Endothelial cell of umbilical vein (primary cell): ENCODE measurements at regions not wholly inside any gene's neighbourhood (a gene's known extent, or its start where the extent isn't known, plus 50 kb on each side); places are given as distances from the start of the nearest gene placed in this dataset.

Experiments
- BruUV-seq: library from RNA; stranded (reverse); fragments of 400-500 nt; replicated peaks from 2 replicates; lab custom pipeline; 2021; lab: Mats Ljungman, UMichigan
- CTCF ChIA-PET: fragments of 300-600, 350-600 bp; sonication (Branson Sonifier 250); formaldehyde crosslinking; loops from one replicate; lab custom pipeline; 2021; ENCODE audit warnings: antibody characterized with exemption, inconsistent platforms; lab: Charles Lee
- POLR2A ChIA-PET: fragments of 300-600, 350-600 bp; sonication (Branson Sonifier 250); formaldehyde crosslinking; loops from one replicate; lab custom pipeline; 2021; ENCODE audit warnings: antibody characterized with exemption, inconsistent platforms; lab: Charles Lee
- DNase-seq: peaks from one replicate; pipeline ENCODE4 v3.0.0-alpha.2; 2011; ENCODE audit warnings: low read depth, low spot score
- FAIRE-seq: peaks from 2 replicates; lab custom pipeline; 2011; peaks lifted over from hg19 to GRCh38; lab: Jason Lieb, UNC
- H2AFZ ChIP-seq: 2 replicates; pipeline ENCODE4 v1.6.0; 2012; ENCODE audit warnings: low read depth, low read length, control low read depth, inconsistent platforms
- H3K27ac ChIP-seq: 2 replicates; pipeline ENCODE4 v1.5.1; 2011; ENCODE audit warnings: low read depth, mild to moderate bottlenecking, control low read depth, low read length, moderate library complexity; ENCODE audit not compliant: insufficient read depth
- H3K27me3 ChIP-seq, 2 experiments: 2 replicates each; pipeline versions ENCODE4 v1.6.0 to v1.6.1; 2011; ENCODE audit warnings: low read length in 2 of 2, mixed read lengths in 1 of 2; ENCODE audit not compliant: control insufficient read depth in 2 of 2, insufficient read depth in 2 of 2
- H3K36me3 ChIP-seq, 2 experiments: 2 replicates in 1 of 2; 3 replicates in 1 of 2; pipeline ENCODE4 v1.5.1; 2011; ENCODE audit warnings: low read length in 2 of 2, mild to moderate bottlenecking in 1 of 2, moderate library complexity in 1 of 2; ENCODE audit not compliant: control insufficient read depth in 2 of 2, insufficient read depth in 2 of 2; ENCODE audit errors: extremely low read depth in 1 of 2
- H3K4me1 ChIP-seq: 3 replicates; pipeline ENCODE4 v1.5.1; 2011; ENCODE audit warnings: mild to moderate bottlenecking, low read length; ENCODE audit not compliant: control insufficient read depth, insufficient read depth; ENCODE audit errors: extremely low read depth
- H3K4me2 ChIP-seq: 2 replicates; pipeline ENCODE4 v1.6.1; 2011; ENCODE audit warnings: low read length, control low read depth, mixed read lengths; ENCODE audit not compliant: insufficient read depth
- H3K4me3 ChIP-seq, 3 experiments: fragments of 200-600 bp in 1 of 3; sonication (generic), shearing (Covaris generic) in 1 of 3; replicated peaks in 1 of 3; 2 replicates each; pipeline ENCODE4 v1.5.1; 2011 to 2016; ENCODE audit warnings: control low read depth in 3 of 3, low read length in 3 of 3, mild to moderate bottlenecking in 2 of 3, inconsistent platforms in 1 of 3, low read depth in 1 of 3, moderate library complexity in 1 of 3; ENCODE audit not compliant: insufficient read depth in 1 of 3
- H3K79me2 ChIP-seq: 2 replicates; pipeline ENCODE4 v1.6.0; 2012; ENCODE audit warnings: low read length, inconsistent platforms; ENCODE audit not compliant: control insufficient read depth, insufficient read depth
- H3K9ac ChIP-seq: replicated peaks from 2 replicates; pipeline ENCODE3; 2011; ENCODE audit warnings: low read length, control low read depth; ENCODE audit not compliant: insufficient read depth; ENCODE audit errors: extremely low read depth
- H3K9me1 ChIP-seq: replicated peaks from 3 replicates; pipeline ENCODE4 v1.6.0; 2011; ENCODE audit warnings: mild to moderate bottlenecking, low read length; ENCODE audit not compliant: control insufficient read depth, insufficient read depth; ENCODE audit errors: extremely low read depth
- H3K9me3 ChIP-seq: replicated peaks from 2 replicates; pipeline ENCODE4 v1.5.1; 2012; ENCODE audit warnings: low read length, inconsistent platforms; ENCODE audit not compliant: control insufficient read depth, insufficient read depth
- H4K20me1 ChIP-seq: replicated peaks from 2 replicates; pipeline ENCODE3; 2011; ENCODE audit warnings: mild to moderate bottlenecking, low read length; ENCODE audit not compliant: control insufficient read depth, insufficient read depth; ENCODE audit errors: extremely low read depth
- CTCF ChIP-seq, 2 donors: IDR thresholded peaks; 1 replicate in 1 of 2; 2 replicates in 1 of 2; pipeline ENCODE4 v1.5.1; 2011; ENCODE audit warnings: low read length in 2 of 2, mild to moderate bottlenecking in 2 of 2, moderate library complexity in 2 of 2, control low read depth in 1 of 2, inconsistent platforms in 1 of 2, low read depth in 1 of 2; ENCODE audit not compliant: insufficient read depth in 1 of 2; ENCODE audit errors: extremely low read depth in 1 of 2
- EZH2 ChIP-seq: IDR thresholded peaks from 2 replicates; pipeline ENCODE4 v1.6.1; 2012; ENCODE audit warnings: borderline replicate concordance, low read depth, mild to moderate bottlenecking, moderate library complexity, low read length, inconsistent platforms; ENCODE audit not compliant: severe bottlenecking
- FOS ChIP-seq: IDR thresholded peaks from 2 replicates; pipeline ENCODE4 v1.6.1; 2011; ENCODE audit warnings: mild to moderate bottlenecking, low read length, moderate library complexity, borderline replicate concordance; ENCODE audit not compliant: insufficient read depth
- GATA2 ChIP-seq: IDR thresholded peaks from 2 replicates; pipeline ENCODE4 v1.7.0; 2011; ENCODE audit warnings: low read depth, mild to moderate bottlenecking, moderate library complexity, mixed read lengths, low read length; ENCODE audit not compliant: insufficient read length, insufficient read depth
- JUN ChIP-seq: IDR thresholded peaks from 2 replicates; pipeline ENCODE4 v1.6.1; 2011; ENCODE audit warnings: borderline replicate concordance, low read depth; ENCODE audit not compliant: insufficient read length, insufficient read depth
- MYC ChIP-seq: IDR thresholded peaks from one replicate; pipeline ENCODE4 v1.6.1; 2011; ENCODE audit warnings: mild to moderate bottlenecking, low read depth, low read length
- POLR2A ChIP-seq: IDR thresholded peaks from 2 replicates; pipeline ENCODE4 v1.6.1; 2012; ENCODE audit warnings: low read depth, mild to moderate bottlenecking, control low read depth, low read length
- POLR2AphosphoS5 ChIP-seq: IDR thresholded peaks from 2 replicates; pipeline ENCODE4 v1.6.1; 2012; ENCODE audit warnings: low read depth, mild to moderate bottlenecking, control low read depth, low read length, moderate library complexity; ENCODE audit not compliant: insufficient read depth
- dilution Hi-C: fragments of 300-500 bp; cut with MboI; formaldehyde crosslinking; loops from one replicate; pipeline ENCODE4 v1.15.0; 2019; ENCODE audit warnings: low sequenced_read_pairs; ENCODE audit not compliant: extremely low pct_ligation_motif_present
- intact Hi-C: fragments of 100-400 bp; cut with micrococcal nuclease; formaldehyde crosslinking; loops from one replicate; pipeline ENCODE4 v1.10.0; 2022
- TF ChIP-seq, protein P1 (sequence below): IDR thresholded peaks from 2 replicates; pipeline ENCODE4 v1.6.1; 2011; ENCODE audit not compliant: insufficient read depth, insufficient read length

DNA sequence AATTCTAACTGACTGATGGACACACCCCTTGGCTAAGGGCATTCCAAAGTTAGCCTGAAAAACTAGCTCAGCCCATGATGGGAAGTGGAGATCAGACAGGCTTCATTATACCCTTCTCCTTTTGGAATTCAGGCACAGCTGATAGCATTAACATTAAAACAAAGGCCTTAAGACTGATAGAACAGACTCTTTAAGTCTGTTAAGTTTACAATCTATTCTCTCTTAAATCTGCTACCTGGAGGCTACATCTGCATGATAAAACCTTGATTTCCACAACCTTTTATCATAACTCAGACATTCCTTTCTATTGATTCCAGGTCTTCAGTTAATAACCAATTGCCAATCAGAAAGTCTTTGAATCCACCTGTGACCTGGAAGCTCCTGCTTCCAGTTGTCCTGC lies 281.4 kb downstream of the TUSC1 start:
- dilution Hi-C loops = no loop called here
- POLR2A ChIA-PET = no interaction called here
- intact Hi-C loops = no loop called here

More for the DNA sequence above, 281.4 kb downstream of the TUSC1 start:
- DNase-seq (no peak), FAIRE-seq (no peak)
- CTCF ChIA-PET = interaction anchor here (1.4 kb wide), 1 partner anchor 43 kb away, joined by 4 read pairs; no protein-coding TSS in a partner anchor
- Histone ChIP-seq H3K27me3 (no peaks in the 10 kb centered on the region), H3K27ac (no peak overlapping the region), H3K79me2 (no peaks in the 10 kb centered on the region), H4K20me1 (no peaks in the 10 kb centered on the region), H3K9me1 (no peaks in the 10 kb centered on the region), H3K36me3 (no peaks in the 10 kb centered on the region), H3K9ac (no peak overlapping the region), H3K4me2 (no peak overlapping the region), H3K4me1 (no peaks in the 10 kb centered on the region), H3K4me3 (no peak overlapping the region), H2AFZ (no peak overlapping the region), H3K9me3 (no peaks in the 10 kb centered on the region)
- TF ChIP-seq EZH2 (no peak), POLR2AphosphoS5 (no peak), JUN (no peak), FOS (no peak), POLR2A (no peak), CTCF (IDR thresholded peaks at IDR 0.05; ENCODE audit: extremely low read depth in 1 of 2, insufficient read depth in 1 of 2, low read depth in 1 of 2, low read length in 2 of 2) (no peak), MYC (no peak), GATA2 (no peak)
- TF ChIP-seq, protein P1, sequence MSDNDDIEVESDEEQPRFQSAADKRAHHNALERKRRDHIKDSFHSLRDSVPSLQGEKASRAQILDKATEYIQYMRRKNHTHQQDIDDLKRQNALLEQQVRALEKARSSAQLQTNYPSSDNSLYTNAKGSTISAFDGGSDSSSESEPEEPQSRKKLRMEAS = no peak
- no TSS peak for BruUV-seq
